Neural cell (in vitro differentiated cells): ENCODE measurements at regions not wholly inside any gene's neighbourhood (a gene's known extent, or its start where the extent isn't known, plus 50 kb on each side); places are given as distances from the start of the nearest gene placed in this dataset.

Experiments
- H2AFZ ChIP-seq: fragments of 200-600, 300-800 bp; sonication (generic), shearing (Covaris generic); 2 replicates; pipeline ENCODE4 v1.6.0; 2014; ENCODE audit warnings: low read depth, mild to moderate bottlenecking, antibody characterized with exemption, low read length, moderate library complexity
- H3F3A ChIP-seq: fragments of 200-600 bp; shearing (Covaris generic); 2 replicates; pipeline ENCODE4 v1.6.1; 2016; ENCODE audit warnings: mild to moderate bottlenecking, moderate library complexity, mixed read lengths, antibody characterized with exemption, low read length; ENCODE audit not compliant: insufficient read depth, poor library complexity, severe bottlenecking
- H3K27ac ChIP-seq: fragments of 200-600, 300-800 bp; sonication (generic), shearing (Covaris generic); 2 replicates; pipeline ENCODE4 v1.5.1; 2014; ENCODE audit warnings: mild to moderate bottlenecking, low read length, moderate library complexity
- H3K27me3 ChIP-seq: fragments of 300-800, 200-600 bp; sonication (generic), shearing (Covaris generic); 2 replicates; pipeline ENCODE4 v1.6.0; 2014; ENCODE audit warnings: mild to moderate bottlenecking, low read depth, low read length, moderate library complexity; ENCODE audit not compliant: insufficient read depth
- H3K36me3 ChIP-seq: fragments of 300-800, 200-600 bp; sonication (generic), shearing (Covaris generic); 2 replicates; pipeline ENCODE4 v1.5.1; 2014; ENCODE audit warnings: mild to moderate bottlenecking, antibody characterized with exemption, low read length, moderate library complexity; ENCODE audit not compliant: insufficient read depth
- H3K4me2 ChIP-seq: fragments of 300-800, 200-600 bp; sonication (generic), shearing (Covaris generic); 2 replicates; pipeline ENCODE4 v1.6.0; 2014; ENCODE audit warnings: mild to moderate bottlenecking, low read length
- H3K4me3 ChIP-seq: fragments of 300-800, 200-600 bp; sonication (generic), shearing (Covaris generic); 2 replicates; pipeline ENCODE4 v1.5.1; 2014; ENCODE audit warnings: mild to moderate bottlenecking, low read length, moderate library complexity
- H3K79me2 ChIP-seq: fragments of 200-600 bp; shearing (Covaris generic); replicated peaks from 2 replicates; pipeline ENCODE4 v1.6.0; 2014; ENCODE audit warnings: mild to moderate bottlenecking, low read length, moderate library complexity; ENCODE audit not compliant: insufficient read depth
- H3K9ac ChIP-seq: fragments of 300-800, 200-600 bp; sonication (generic), shearing (Covaris generic); 2 replicates; pipeline ENCODE4 v1.6.1; 2016; ENCODE audit warnings: mild to moderate bottlenecking, low read length, mixed read lengths
- H3K9me2 ChIP-seq: fragments of 200-600 bp; shearing (Covaris generic); 2 replicates; pipeline ENCODE4 v1.6.1; 2016; ENCODE audit warnings: mild to moderate bottlenecking, low read length, mixed read lengths; ENCODE audit not compliant: insufficient read depth
- H3K9me3 ChIP-seq: fragments of 200-600, 300-800 bp; sonication (generic), shearing (Covaris generic); 2 replicates; pipeline ENCODE4 v1.6.1; 2016; ENCODE audit warnings: mild to moderate bottlenecking, mixed run types, low read length, moderate library complexity, mixed read lengths
- H4K20me1 ChIP-seq: fragments of 200-600 bp; shearing (Covaris generic); 2 replicates; pipeline ENCODE4 v1.6.1; 2016; ENCODE audit warnings: mild to moderate bottlenecking, mixed run types; ENCODE audit not compliant: insufficient read depth
- EP300 ChIP-seq: fragments of 450-650 bp; conservative IDR thresholded peaks from 2 replicates; pipeline ENCODE4 v1.6.1; 2014; ENCODE audit warnings: antibody characterized with exemption, mild to moderate bottlenecking, moderate library complexity; ENCODE audit not compliant: poor library complexity, severe bottlenecking
- EZH2 ChIP-seq: fragments of 200-600, 300-800 bp; shearing (Covaris generic), sonication (generic); IDR thresholded peaks from 2 replicates; pipeline ENCODE4 v1.6.1; 2014; ENCODE audit warnings: antibody characterized with exemption, low read length, borderline replicate concordance, mild to moderate bottlenecking; ENCODE audit not compliant: insufficient read depth, poor library complexity, severe bottlenecking
- MXI1 ChIP-seq: fragments of 450-650 bp; conservative IDR thresholded peaks from 2 replicates; pipeline ENCODE4 v1.6.1; 2014; ENCODE audit warnings: antibody characterized with exemption, mild to moderate bottlenecking; ENCODE audit not compliant: poor library complexity, severe bottlenecking
- POLR2AphosphoS5 ChIP-seq: IDR thresholded peaks from 2 replicates; pipeline ENCODE4 v1.6.1; 2012
- RAD21 ChIP-seq: fragments of 450-650 bp; conservative IDR thresholded peaks from 2 replicates; pipeline ENCODE4 v1.6.1; 2014; ENCODE audit warnings: antibody characterized with exemption, mild to moderate bottlenecking, moderate library complexity
- SMC3 ChIP-seq: fragments of 450-650 bp; conservative IDR thresholded peaks from 2 replicates; pipeline ENCODE4 v1.6.1; 2014; ENCODE audit warnings: antibody characterized with exemption, mild to moderate bottlenecking, moderate library complexity; ENCODE audit not compliant: poor library complexity
- TAF1 ChIP-seq: IDR thresholded peaks from 2 replicates; pipeline ENCODE4 v1.6.1; 2012; ENCODE audit warnings: low read depth
- TF ChIP-seq, protein P1 (sequence below): IDR thresholded peaks from 2 replicates; pipeline ENCODE4 v1.6.1; 2012; ENCODE audit warnings: borderline replicate concordance
- TF ChIP-seq, protein P2 (sequence below): fragments of 450-650 bp; IDR thresholded peaks from 2 replicates; pipeline ENCODE4 v1.5.1; 2014; ENCODE audit warnings: antibody characterized with exemption, mild to moderate bottlenecking, moderate library complexity; ENCODE audit not compliant: poor library complexity, severe bottlenecking

DNA sequence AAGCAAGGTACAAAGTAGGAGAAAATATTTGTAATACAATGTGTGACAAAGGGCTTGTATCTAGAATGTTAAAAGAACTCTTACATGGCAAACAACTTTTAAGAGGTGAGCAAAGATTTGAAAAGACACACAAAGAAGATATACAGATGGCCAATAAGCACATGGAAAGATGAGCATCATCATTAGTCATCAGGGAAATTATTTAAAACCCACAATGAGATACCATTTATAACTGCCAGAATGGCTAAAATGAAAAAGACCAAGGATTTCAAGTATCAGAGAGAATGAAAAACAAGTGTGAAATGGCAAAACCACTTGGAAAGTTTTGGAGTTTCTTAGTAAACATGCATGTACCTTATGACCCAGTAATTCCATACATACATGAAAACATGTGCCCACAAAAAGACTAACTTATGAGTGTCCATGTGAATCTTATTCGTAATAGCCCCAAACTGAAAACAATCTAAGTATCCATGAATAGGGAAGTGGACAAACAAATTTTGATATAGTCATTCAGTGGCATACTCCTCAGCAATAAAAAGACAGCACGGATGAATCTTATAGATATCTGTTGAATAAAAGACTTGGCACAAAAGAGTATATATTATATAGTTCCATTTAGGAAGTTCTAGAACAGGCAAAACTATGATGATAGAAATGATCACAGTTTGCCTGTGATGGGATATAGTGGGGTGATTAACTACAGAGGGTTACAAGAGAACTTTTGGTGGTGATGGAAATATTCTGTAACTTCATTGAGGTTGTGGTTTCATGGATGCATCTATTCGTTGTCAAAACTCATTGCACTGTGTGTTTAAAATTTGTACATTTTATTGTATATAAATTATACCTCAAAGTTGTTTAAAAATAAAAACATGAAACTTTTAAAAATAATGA lies 82.0 kb downstream of the DISP1 start:
- Histone ChIP-seq H3K27ac (no peak overlapping the region), H4K20me1 (no peaks in the 10 kb centered on the region), H3K27me3 (no peaks in the 10 kb centered on the region), H3K4me3 (no peak overlapping the region), H2AFZ (no peak overlapping the region), H3K9ac (no peak overlapping the region), H3K36me3 (no peaks in the 10 kb centered on the region), H3F3A (no peaks in the 10 kb centered on the region), H3K9me3 (no peaks in the 10 kb centered on the region), H3K9me2 (no peaks in the 10 kb centered on the region), H3K4me2 (no peak overlapping the region), H3K79me2 (no peaks in the 10 kb centered on the region)
- TF ChIP-seq RAD21 (no peak), TAF1 (no peak), SMC3 (no peak), EP300 (no peak), MXI1 (no peak), POLR2AphosphoS5 (no peak), EZH2 (no peak)
- TF ChIP-seq, protein P1, sequence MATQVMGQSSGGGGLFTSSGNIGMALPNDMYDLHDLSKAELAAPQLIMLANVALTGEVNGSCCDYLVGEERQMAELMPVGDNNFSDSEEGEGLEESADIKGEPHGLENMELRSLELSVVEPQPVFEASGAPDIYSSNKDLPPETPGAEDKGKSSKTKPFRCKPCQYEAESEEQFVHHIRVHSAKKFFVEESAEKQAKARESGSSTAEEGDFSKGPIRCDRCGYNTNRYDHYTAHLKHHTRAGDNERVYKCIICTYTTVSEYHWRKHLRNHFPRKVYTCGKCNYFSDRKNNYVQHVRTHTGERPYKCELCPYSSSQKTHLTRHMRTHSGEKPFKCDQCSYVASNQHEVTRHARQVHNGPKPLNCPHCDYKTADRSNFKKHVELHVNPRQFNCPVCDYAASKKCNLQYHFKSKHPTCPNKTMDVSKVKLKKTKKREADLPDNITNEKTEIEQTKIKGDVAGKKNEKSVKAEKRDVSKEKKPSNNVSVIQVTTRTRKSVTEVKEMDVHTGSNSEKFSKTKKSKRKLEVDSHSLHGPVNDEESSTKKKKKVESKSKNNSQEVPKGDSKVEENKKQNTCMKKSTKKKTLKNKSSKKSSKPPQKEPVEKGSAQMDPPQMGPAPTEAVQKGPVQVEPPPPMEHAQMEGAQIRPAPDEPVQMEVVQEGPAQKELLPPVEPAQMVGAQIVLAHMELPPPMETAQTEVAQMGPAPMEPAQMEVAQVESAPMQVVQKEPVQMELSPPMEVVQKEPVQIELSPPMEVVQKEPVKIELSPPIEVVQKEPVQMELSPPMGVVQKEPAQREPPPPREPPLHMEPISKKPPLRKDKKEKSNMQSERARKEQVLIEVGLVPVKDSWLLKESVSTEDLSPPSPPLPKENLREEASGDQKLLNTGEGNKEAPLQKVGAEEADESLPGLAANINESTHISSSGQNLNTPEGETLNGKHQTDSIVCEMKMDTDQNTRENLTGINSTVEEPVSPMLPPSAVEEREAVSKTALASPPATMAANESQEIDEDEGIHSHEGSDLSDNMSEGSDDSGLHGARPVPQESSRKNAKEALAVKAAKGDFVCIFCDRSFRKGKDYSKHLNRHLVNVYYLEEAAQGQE = no peak
- TF ChIP-seq, protein P2, sequence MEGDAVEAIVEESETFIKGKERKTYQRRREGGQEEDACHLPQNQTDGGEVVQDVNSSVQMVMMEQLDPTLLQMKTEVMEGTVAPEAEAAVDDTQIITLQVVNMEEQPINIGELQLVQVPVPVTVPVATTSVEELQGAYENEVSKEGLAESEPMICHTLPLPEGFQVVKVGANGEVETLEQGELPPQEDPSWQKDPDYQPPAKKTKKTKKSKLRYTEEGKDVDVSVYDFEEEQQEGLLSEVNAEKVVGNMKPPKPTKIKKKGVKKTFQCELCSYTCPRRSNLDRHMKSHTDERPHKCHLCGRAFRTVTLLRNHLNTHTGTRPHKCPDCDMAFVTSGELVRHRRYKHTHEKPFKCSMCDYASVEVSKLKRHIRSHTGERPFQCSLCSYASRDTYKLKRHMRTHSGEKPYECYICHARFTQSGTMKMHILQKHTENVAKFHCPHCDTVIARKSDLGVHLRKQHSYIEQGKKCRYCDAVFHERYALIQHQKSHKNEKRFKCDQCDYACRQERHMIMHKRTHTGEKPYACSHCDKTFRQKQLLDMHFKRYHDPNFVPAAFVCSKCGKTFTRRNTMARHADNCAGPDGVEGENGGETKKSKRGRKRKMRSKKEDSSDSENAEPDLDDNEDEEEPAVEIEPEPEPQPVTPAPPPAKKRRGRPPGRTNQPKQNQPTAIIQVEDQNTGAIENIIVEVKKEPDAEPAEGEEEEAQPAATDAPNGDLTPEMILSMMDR = no peak

DNA sequence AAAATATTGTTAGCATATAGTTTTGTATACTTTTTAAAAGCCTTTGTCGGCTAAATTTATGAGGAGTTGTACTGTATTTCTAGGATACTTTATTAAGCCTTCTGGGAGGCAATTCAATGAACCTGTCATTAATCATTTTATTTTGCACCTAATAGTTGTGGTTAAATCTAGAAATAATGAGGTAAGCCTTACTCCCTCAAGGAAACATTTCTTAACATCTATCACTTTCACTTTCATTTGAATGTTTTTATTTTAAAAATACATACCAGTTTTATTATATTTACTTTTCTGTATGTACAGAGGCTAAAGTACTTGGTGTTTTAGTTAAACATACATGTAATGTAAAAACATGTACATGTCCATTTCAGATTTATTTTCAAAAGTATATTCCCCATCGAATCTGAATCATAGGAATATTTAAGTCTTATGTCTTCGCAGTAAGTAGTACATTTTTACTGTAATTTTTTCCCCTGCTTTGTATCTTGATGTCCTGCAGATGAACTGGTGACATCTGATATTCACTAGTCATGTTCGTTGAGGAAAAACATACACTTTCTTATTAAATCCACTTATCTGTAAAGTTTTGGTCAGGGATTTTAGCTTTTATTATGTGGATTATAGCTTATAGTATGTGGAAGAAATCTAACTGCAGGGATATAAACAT lies 82.8 kb downstream of the DISP1 start:
- H3K4me2 ChIP-seq = no peak overlapping the region
- no peaks in the 10 kb centered on the region for H3F3A ChIP-seq
- no peaks in the 10 kb centered on the region for H3K36me3 ChIP-seq
- H3K27me3 ChIP-seq = no peaks in the 10 kb centered on the region
- no peak overlapping the region for H3K4me3 ChIP-seq
- no peaks in the 10 kb centered on the region for H3K79me2 ChIP-seq
- no peak overlapping the region for H2AFZ ChIP-seq
- H3K27ac ChIP-seq = no peak overlapping the region
- H3K9ac ChIP-seq = no peak overlapping the region
- no peaks in the 10 kb centered on the region for H3K9me2 ChIP-seq
- TF ChIP-seq, protein P1 = no peak
- TF ChIP-seq, protein P2 = no peak
- TF ChIP-seq SMC3 = no peak
- TF ChIP-seq EZH2 = no peak
- TF ChIP-seq MXI1 = no peak
- TF ChIP-seq RAD21 = no peak
- TF ChIP-seq POLR2AphosphoS5 = no peak
- TF ChIP-seq EP300 = no peak
- no peak for TF ChIP-seq TAF1
- no peaks in the 10 kb centered on the region for H4K20me1 ChIP-seq
- no peaks in the 10 kb centered on the region for H3K9me3 ChIP-seq
